DMS114 treated with DMSO at 0.1 percent for 48 hours (cell line): ENCODE measurements at regions not wholly inside any gene's neighbourhood (a gene's known extent, or its start where the extent isn't known, plus 50 kb on each side); places are given as distances from the start of the nearest gene placed in this dataset.
"Not testable (repeated sequence)": the region's sequence is repeated elsewhere in the genome, so short reads cannot be mapped to it uniquely, and the experiment has no call there.

Experiments used
- DNase-seq: peaks from one replicate; lab custom pipeline; 2025; ENCODE audit not compliant: unreplicated experiment; lab: John Stamatoyannopoulos, UW

- no peak for DNase-seq
Observed at GRCh38 chr5:61215996-61216395, 53.7 kb upstream of the SMIM15 start.

DNA sequence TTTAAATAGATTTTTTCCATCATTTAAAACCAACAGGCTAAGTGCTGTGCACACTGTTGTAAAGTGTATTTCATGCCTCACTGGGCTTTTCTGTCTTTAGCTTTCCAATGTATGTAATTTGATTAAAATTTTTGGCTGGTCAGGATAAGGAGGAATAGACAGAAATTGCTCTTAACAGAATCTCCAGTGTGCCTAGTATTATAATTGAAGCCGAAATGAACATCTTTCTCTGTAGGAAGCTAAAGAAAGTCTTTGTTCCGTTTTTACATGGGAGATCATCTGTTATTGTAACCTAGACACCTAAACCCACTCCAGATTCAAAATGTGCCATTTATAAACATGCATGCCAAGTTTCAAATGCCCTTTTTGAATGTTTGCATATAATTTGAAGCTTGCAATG is 54.5 kb upstream of the SMIM15 start:
- DNase-seq = no peak

GRCh38 chr5:61217214-61217613 is 54.9 kb upstream of the SMIM15 start:
- DNase-seq = no peak

DNA sequence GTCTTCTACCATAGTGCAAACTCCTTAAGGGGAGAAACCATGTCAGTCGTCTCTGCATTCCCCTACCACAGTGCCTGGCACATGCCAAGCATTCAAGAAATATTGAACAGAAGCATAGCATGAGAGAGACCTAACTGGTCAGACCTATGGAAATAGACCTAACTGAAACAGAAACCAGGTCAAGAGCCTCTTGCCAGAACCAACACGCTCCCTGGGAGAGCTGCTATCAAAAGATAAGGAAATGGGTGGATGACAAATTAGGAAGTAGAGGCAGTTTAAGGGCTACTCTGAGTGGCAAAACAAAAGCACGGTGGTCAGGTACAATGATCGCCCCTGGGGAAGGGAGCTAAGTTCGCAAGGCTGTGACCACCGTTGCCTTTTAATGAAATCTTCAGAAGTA is 66.0 kb upstream of the SMIM15 start:
- DNase-seq = no peak

- DNase-seq = no peak
Observed at GRCh38 chr5:61228691-61229280, 66.5 kb upstream of the SMIM15 start.

- DNase-seq = no peak
Observed at GRCh38 chr5:61229416-61229815, 67.1 kb upstream of the SMIM15 start.

GRCh38 chr5:61230492-61230891 is 68.2 kb upstream of the SMIM15 start:
- DNase-seq = no peak

DNA sequence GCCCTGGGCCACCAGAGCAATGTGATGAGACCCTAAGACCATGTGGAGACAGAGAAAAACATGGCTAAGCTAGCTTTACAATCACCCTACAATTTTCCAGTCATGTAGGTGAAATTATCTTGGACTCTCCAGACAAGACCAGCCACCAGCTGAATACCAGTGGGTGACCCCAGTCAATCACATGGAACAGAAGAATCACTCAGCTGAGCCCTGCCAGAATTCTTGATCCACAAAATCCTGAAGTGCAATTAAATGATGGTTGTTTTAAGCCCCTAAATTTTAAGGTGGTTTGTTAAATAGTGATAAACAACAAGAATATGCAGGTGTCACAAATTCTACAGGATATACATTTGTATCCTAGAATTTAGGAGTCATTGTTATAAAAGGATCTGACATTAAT is 69.5 kb upstream of the SMIM15 start:
- DNase-seq = no peak

GRCh38 chr5:61232490-61233050 is 70.3 kb upstream of the SMIM15 start:
- DNase-seq = no peak

DNA sequence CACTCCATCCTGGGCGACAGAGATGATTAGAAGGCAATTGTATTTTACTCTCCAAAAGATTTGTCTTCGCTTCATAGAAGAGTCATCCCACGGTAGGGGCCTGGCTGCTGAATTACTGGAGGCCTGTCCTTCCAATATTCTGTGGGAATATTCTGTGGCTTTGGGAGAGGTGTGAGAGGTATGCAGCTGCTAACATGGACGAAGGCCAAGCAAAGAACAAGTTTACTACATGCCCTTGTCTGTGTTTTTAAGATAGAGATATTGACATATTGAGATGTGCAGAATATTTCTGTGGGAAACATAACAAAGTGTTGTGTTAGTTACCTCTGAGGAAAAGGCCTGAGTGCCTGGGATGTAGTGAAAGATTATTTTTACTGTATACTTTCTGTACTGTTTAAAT is 71.8 kb upstream of the SMIM15 start:
- no peak for DNase-seq

GRCh38 chr5:61236715-61237114 is 74.4 kb upstream of the SMIM15 start:
- DNase-seq = not testable (repeated sequence)

DNA sequence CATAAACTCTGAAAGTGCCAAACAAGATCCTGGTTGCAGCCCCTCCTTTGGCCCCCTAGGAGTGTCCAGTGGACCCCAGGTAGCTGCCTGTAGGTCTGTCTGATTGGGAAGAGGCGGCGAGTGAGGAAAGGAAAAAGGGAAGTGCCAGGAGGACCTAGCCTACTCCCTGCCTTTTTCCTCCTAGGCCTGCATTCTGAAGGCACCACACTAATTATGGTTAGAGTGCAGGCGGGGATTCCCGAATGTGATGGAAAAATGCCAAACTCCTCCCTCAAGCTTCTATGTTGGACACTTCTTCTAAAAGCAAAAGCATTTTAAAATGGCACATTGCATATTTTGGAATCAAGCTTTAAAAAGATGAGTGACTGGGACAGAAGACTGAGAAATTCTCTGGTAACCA is 83.2 kb upstream of the SMIM15 start:
- DNase-seq = no peak

DNA sequence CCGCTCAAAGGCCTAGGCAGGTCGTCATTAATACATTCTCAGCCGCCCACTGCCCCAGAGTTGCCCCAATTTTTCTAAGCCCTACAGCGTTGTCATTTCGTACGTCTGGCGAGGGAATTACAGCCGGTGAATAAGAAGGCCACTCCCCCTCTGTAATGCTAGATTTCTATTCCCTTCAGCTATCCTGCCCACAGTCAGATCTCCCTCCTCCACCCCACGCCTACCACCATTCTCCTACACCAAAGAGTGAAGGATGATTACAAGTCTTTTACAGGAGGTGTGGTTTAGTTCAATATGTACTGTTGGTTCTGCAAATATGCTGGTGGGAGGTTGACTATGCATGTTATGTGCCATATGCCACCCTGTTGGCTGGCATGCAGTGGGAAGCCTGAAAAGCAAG is 83.7 kb upstream of the SMIM15 start:
- DNase-seq = no peak

DNA sequence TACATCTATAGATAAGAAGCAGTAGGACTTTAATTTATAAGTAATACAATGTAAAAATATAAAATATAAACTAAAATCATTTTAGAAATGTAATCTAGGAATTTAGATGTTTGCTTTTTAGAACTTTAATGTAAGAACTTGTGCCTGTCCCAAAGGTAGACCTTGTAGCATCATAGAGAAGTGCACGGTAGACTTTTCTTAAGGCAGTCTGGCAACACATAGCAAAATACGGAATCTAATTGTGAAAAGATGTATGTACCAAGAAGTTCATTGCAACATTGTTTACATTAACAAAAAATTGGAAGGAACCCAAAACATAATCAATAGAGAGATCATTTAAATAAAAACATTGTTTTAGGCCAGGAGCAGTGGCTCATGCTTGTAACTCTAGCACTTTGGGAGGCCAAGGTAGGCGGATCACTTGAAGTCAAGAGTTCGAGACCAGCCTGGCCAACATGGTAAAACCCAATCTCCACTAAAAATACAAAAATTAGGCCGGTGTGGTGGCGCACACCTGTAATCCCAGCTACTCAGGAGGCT is 84.6 kb upstream of the SMIM15 start:
- DNase-seq = no peak

- DNase-seq = no peak
Observed at GRCh38 chr5:61251874-61252642, 80.0 kb upstream of the ZSWIM6 start.

GRCh38 chr5:61252643-61252925 is 79.5 kb upstream of the ZSWIM6 start:
- DNase-seq = no peak

GRCh38 chr5:61253547-61253946 is 78.5 kb upstream of the ZSWIM6 start:
- no peak for DNase-seq

DNA sequence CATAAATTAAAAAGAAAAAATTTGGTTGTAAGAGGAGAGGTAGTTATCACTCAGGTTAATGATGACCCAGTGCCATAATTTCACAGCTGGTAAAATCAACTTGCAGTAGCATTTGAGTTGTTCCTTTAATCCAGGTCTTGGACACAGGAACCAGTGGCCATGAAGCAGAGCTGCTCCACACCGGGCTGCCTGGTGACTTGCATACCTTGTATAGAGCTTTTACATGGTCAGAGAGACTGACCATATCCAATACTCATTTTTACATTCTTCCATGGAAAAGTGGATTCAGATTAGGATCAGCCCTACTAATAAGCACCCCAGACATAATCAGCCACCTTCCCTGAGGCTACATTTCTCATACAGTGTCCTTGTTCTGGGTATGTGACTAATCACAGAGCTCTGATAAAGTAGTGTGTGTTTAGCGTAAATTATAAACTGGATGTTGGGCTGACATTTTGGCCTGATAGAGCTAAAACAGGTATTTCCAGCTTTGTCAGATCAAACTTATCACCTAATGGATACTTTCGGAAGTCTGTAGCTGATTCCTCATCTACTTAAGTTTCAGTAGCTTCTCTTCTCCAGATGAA is 77.0 kb upstream of the ZSWIM6 start:
- no peak for DNase-seq

DNA sequence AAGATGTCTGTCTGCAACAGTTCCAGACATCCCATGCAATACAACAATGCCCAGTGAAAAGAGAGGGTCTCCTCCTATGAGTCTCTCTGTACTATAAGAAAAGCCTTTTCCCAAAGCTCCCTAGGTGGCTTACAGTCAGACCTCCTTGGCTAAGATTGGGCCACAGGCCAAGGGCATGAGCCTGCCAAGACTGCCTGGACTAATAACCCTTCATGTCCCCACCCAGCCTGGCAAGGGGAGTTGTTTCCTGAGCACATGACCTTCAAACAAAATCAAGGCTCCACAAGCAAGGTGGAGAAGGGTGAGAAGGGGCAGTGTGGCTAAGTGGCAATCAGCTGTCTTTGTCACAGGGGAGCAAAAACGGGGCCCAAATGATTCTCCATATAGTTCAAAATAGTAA is 75.6 kb upstream of the ZSWIM6 start:
- no peak for DNase-seq

- no peak for DNase-seq
Observed at GRCh38 chr5:61257421-61257820, 74.6 kb upstream of the ZSWIM6 start.

DNA sequence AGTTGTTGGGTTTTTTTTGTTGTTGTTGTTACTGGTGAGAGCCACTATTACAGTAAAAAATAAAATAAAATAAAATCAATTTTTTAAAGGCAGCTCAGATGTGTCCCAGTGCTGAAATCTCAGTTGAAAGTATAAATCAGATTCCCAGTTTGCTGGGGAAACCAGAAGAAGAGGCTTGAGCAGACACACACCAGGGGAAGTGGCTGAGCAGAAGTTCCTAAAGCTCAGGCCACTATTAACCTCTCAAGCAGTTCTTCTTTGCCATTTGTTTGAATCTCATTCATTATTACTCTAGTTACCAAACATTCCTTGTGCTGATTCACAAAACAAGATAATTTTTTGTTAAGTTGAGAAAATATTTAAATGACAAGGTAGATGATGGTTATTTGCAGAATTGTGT is 70.9 kb upstream of the ZSWIM6 start:
- DNase-seq = no peak

DNA sequence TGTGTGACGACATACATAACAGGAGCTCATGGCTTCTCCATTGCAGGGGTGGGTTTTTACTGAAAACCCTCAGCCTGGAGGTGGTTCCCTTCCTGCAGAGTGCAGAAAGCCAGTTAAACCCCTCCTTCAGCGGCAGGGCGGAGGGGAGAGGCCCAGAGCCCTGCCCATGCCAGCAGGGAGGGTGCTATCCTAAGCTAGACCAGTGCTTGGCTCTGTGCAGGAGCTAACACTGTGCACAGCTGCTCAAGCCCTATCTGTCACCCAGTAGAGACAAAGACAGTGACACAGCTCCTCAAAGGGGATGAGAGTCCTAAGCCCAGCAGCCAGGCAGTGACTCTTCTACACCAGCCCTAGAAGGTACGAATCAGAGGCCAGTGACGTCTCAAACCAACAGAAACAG is 70.0 kb upstream of the ZSWIM6 start:
- DNase-seq = no peak
